HUES6 (cell line): ENCODE measurements at regions not wholly inside any gene's neighbourhood (a gene's known extent, or its start where the extent isn't known, plus 50 kb on each side); places are given as distances from the start of the nearest gene placed in this dataset.
A peak's percentile ranks its signal among the peaks of the same experiment; 100 is the strongest.

Source experiments
- H3K27ac ChIP-seq: 2 replicates; pipeline ENCODE4 v1.7.0; 2013; ENCODE audit warnings: low read depth, mild to moderate bottlenecking, low read length, inconsistent platforms
- H3K27me3 ChIP-seq: 2 replicates; pipeline ENCODE4 v1.6.1; 2013; ENCODE audit warnings: low read length; ENCODE audit not compliant: control insufficient read depth, insufficient read depth
- H3K36me3 ChIP-seq: 2 replicates; pipeline ENCODE4 v1.6.1; 2013; ENCODE audit warnings: low read length; ENCODE audit not compliant: control insufficient read depth, insufficient read depth
- H3K4me1 ChIP-seq: 2 replicates; pipeline ENCODE4 v1.6.1; 2013; ENCODE audit warnings: low read length; ENCODE audit not compliant: control insufficient read depth, insufficient read depth
- H3K4me3 ChIP-seq: 2 replicates; pipeline ENCODE4 v1.5.1; 2013; ENCODE audit warnings: low read depth, low read length
- H3K9ac ChIP-seq: one replicate; pipeline ENCODE4 v1.6.1; 2013; ENCODE audit warnings: mild to moderate bottlenecking, low read length
- H3K9me3 ChIP-seq: 2 replicates; pipeline ENCODE4 v1.6.1; 2013; ENCODE audit warnings: low read depth, low read length; ENCODE audit not compliant: control insufficient read depth, insufficient read depth

DNA sequence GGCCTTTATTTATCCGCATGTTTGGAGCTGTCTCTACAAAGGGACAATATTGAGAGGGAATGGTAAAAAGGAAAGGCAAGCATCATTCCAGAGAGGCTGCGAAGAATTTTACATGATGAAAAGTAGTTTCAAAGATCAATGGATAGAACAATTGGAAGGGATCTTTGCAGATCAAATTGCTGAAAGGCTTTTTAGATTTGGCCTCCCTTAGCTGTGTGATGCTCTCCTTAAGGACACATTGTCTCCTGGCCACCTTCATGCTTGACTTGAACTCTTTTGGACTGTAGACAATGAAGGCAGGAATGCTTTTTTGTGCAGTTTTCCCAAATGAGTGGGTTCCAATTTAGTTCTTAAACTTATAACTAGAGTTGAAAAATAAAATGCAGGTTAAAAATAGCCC, 344.7 kb downstream of the ARL4A start:
- Histone ChIP-seq H3K9ac (no peak overlapping the region), H3K27me3 (no peaks in the 10 kb centered on the region), H3K27ac (no peak overlapping the region), H3K4me3 (no peak overlapping the region), H3K9me3 (peaks cover 12% of the 10 kb centered on the region), H3K4me1 (peaks cover 22% of the 10 kb centered on the region), H3K36me3 (peaks cover 6% of the 10 kb centered on the region)

DNA sequence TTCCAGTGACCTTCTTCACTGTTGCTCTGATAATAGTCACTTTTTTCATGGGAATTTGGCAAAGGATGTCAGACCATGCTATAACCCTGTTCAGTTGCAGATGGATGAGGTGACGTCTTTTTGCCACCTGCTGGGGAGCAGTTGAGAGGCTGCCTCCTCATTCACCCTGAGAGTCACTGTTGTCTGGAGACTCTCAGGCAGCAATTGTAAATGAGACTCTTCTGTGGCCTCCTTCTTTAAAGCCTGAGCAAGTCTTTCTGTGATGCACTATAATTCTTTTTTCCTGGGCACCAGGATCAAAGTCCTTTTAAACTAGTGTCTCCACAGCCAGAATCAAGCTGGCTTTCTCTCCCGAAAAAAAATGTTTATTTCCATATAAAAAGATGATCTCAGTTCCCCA, 345.1 kb downstream of the ARL4A start:
- peaks cover 6% of the 10 kb centered on the region for H3K36me3 ChIP-seq
- H3K9ac ChIP-seq = no peak overlapping the region
- H3K9me3 ChIP-seq = peaks cover 12% of the 10 kb centered on the region
- H3K4me3 ChIP-seq = no peak overlapping the region
- no peaks in the 10 kb centered on the region for H3K27me3 ChIP-seq
- peaks cover 22% of the 10 kb centered on the region for H3K4me1 ChIP-seq
- peak overlapping the region; percentile 20; the same call in 1 of the 2 replicates for H3K27ac ChIP-seq

DNA sequence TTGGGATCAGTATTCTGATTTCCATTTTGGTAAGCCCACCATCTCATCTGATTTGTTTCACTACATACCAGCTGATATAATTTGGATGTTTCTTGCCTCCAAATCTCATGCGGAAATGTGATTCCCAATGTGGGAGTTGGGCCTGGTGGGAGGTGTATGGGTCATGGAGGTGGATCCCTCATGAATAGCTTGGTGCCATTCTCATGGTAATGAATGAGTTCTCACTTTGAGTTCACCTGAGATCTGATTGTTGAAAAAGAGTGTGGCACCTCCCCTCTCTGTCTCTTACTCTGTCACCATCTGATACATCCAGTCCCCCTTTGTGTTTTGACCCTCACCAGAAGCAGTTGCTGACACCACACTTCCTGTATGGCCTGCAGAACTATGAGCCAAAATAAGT, 347.3 kb downstream of the ARL4A start:
- H3K27me3 ChIP-seq = no peaks in the 10 kb centered on the region
- peaks cover 6% of the 10 kb centered on the region for H3K36me3 ChIP-seq
- H3K9ac ChIP-seq = no peak overlapping the region
- no peak overlapping the region for H3K4me3 ChIP-seq
- no peak overlapping the region for H3K27ac ChIP-seq
- H3K4me1 ChIP-seq = peaks cover 22% of the 10 kb centered on the region
- H3K9me3 ChIP-seq = peaks cover 12% of the 10 kb centered on the region

DNA sequence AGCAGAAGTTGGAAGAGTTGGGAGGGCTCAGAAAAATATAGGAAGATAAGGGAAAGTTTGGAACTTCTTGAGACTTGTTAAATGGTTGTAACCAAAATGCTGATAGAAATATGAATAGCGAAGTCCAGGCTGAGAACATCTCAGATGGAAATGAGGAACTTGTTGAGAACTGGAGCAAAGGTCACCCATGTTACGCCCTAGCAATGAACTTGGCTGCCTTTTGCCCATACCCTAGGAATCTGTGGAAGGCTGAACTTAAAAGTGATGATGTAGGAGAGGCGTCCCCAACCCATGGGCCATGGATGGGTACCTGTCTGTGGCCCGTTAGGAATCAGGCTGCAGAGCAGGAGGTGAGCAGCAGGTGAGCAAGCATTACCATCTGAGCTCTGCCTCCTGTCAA, 347.8 kb downstream of the ARL4A start:
- H3K4me1 ChIP-seq = peaks cover 22% of the 10 kb centered on the region
- H3K27ac ChIP-seq = no peak overlapping the region
- H3K9ac ChIP-seq = no peak overlapping the region
- H3K36me3 ChIP-seq = peaks cover 6% of the 10 kb centered on the region
- no peaks in the 10 kb centered on the region for H3K27me3 ChIP-seq
- H3K4me3 ChIP-seq = no peak overlapping the region
- H3K9me3 ChIP-seq = peaks cover 12% of the 10 kb centered on the region

DNA sequence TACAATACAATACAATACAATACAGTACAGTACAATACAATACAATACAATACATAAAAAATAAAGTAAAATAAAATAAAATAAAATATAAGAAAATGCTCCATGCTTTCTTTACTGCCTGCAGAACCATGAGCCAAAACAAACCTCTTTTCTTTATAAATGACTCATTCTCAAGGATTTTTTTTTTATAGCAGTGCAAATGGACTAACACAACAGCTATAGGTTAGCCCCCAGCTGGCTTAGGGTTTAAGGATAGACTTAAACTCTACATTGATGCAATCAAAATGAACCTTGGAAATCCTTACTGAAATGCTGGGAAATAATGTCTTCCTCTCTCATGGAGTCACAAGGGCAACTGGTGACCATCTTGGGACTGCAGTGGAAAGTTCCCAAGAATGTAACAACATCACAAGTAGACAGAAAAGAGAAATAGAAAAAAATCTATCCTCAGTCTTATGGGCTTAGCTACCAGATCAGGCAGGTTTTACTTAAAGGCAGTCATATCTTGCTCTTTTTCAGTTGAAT, 348.9 kb downstream of the ARL4A start:
- Histone ChIP-seq H3K4me3 (no peak overlapping the region), H3K36me3 (peaks cover 6% of the 10 kb centered on the region), H3K4me1 (peaks cover 22% of the 10 kb centered on the region), H3K27ac (no peak overlapping the region), H3K9ac (no peak overlapping the region), H3K27me3 (no peaks in the 10 kb centered on the region), H3K9me3 (peaks cover 12% of the 10 kb centered on the region)

DNA sequence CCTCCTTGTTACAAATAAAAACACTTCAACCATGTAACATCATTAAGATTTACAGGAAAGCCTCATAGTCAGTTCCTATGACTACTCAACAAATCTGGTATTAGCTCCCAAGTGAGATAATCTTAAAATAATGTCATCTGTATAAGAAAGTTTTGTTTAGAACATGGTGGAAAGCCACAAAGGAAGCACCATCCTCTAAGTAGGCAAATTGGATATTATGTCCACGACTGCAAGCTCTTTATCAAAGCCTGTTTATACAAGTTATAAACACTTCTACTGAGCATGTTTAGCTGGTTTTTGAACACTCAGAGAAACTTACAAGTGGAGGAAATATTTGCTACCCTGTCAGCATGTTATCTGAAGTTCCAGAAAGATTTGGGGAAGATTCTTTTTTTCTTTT, 349.8 kb downstream of the ARL4A start:
- Histone ChIP-seq H3K9ac (no peak overlapping the region), H3K9me3 (peaks cover 12% of the 10 kb centered on the region), H3K4me3 (no peak overlapping the region), H3K27me3 (no peaks in the 10 kb centered on the region), H3K27ac (no peak overlapping the region), H3K4me1 (peaks cover 13% of the 10 kb centered on the region), H3K36me3 (peaks cover 6% of the 10 kb centered on the region)

DNA sequence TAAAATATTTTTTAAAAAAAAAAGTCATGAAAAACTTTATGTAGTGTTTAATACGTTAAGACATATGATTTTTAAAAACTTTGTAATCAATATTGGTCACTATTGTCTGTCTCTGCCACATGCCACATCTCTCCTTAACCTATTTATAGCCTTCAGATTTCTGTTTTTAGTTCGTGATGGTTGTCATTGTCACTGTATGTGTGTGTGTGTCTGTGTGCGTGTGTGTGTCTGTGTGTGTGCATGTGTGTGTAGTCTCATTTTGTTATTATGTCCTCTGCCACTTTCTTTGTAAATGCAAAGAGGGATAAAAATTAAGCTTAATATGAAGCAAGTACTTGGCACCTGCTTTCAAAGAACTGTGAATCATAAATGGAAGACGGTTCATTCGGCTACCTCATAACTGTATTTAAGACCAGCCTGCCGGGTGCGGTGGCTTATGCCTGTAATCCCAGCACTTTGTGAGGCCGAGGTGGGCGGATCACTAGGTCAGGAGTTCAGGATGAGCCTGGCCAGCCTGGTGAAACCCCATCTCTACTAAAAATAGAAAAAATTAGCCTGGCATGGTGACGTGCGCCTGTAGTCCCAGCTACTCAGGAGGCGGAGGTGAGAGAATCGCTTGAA, 354.0 kb downstream of the ARL4A start:
- H3K4me3 ChIP-seq = no peak overlapping the region
- 0 out of 2 replicates have a peak, but pooled peaks cover 2% of the 10 kb centered on the region for H3K9me3 ChIP-seq
- H3K9ac ChIP-seq = no peak overlapping the region
- H3K36me3 ChIP-seq = 0 out of 2 replicates have a peak, but pooled peaks cover 1% of the 10 kb centered on the region
- H3K27ac ChIP-seq = no peak overlapping the region
- no peaks in the 10 kb centered on the region for H3K4me1 ChIP-seq
- H3K27me3 ChIP-seq = no peaks in the 10 kb centered on the region

DNA sequence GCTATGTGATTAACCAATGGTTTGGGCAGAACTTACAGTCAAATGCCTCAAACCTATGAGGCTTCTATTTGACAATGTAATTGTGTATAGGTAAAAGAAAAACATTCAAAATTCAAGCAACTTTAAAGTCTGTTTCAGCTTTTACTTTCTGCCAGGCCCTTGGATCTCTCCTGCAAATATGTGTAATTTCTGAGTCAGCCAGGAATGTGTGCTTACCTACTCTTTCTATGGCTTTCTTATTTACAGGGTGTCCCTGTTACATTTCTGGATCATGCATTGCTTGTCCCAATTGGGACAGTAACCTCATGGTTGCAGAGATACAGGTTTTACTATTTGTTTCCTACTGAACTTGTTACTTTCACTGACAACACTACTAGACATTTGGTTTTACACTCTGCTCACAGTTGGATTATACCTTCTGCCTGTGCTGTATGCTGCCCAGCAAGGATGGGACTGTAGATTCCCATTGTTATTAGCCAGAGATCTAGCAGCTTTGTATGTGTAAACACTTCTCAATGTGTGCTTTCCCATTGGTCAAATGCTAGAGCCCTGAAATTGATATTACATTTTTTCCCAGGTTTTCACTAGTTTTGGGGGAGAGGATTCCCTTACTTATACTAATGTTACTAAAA, 355.3 kb downstream of the ARL4A start:
- Histone ChIP-seq H3K27me3 (no peaks in the 10 kb centered on the region), H3K4me1 (no peaks in the 10 kb centered on the region), H3K9me3 (no peaks in the 10 kb centered on the region), H3K36me3 (no peaks in the 10 kb centered on the region), H3K4me3 (no peak overlapping the region), H3K9ac (no peak overlapping the region), H3K27ac (no peak overlapping the region)

DNA sequence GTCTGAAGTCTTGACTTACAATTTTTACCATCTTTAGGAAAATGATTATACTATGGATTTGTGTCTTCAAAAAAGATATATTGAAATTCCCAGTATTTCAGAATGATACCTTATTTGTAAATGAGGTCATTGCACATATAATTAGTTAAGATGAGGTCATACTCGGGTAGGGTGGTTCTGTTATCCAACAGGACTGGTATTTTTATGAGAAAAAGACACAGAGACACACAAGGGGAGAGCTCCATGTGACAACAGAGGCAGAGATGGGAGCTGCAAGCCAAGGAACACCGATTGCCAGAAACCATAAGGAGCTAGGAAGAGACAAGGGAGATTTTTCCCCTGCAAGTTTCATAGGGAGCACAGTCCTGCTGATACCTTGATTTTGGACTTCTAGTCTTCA, 356.9 kb downstream of the ARL4A start:
- Histone ChIP-seq H3K27ac (no peak overlapping the region), H3K4me3 (no peak overlapping the region), H3K9ac (no peak overlapping the region), H3K36me3 (no peaks in the 10 kb centered on the region), H3K4me1 (no peaks in the 10 kb centered on the region), H3K27me3 (no peaks in the 10 kb centered on the region), H3K9me3 (no peaks in the 10 kb centered on the region)

DNA sequence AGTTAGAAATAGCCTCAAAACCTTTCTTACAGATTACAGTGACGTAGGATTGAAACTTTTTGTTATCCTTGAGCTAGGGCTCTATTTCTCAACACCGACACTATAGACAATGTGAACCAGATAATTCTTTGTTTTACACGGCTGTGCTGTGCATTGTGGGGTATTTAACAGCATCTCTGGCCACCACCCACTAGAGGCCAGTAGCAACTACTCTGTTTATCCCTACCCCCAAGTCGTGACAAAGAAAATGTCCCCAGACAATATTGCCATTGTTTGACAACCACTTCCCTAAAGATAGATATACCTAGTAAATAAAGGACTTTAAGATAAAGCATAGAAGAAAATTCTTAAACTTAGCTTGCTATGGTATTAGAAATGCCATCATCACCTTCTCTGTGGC, 359.6 kb downstream of the ARL4A start:
- Histone ChIP-seq H3K27me3 (no peaks in the 10 kb centered on the region), H3K9ac (no peak overlapping the region), H3K4me3 (no peak overlapping the region), H3K27ac (no peak overlapping the region), H3K36me3 (no peaks in the 10 kb centered on the region), H3K4me1 (no peaks in the 10 kb centered on the region), H3K9me3 (no peaks in the 10 kb centered on the region; the same call in 1 of the 2 replicates)

DNA sequence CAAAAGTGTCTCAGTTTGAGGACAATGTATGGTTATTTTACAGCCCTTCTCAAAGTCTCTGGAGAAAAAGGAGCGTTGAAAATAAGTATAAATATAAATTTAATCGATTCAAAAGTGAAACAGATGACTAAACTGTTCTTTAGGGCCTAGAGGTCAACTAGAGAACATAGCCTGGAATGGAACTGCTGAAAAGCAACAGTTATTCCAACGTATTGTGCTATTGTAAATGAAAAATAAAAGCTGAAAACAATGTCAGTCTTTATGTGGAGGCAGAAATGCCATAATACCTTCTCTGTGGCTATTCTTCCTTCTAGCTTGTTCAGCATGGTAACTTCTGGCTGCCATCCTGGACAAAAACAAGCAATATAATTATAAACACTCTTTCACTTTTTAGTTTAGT, 362.5 kb downstream of the ARL4A start:
- H3K9me3 ChIP-seq = no peaks in the 10 kb centered on the region; the same call in 1 of the 2 replicates
- H3K36me3 ChIP-seq = no peaks in the 10 kb centered on the region
- H3K27me3 ChIP-seq = no peaks in the 10 kb centered on the region
- H3K9ac ChIP-seq = no peak overlapping the region
- no peaks in the 10 kb centered on the region for H3K4me1 ChIP-seq
- no peak overlapping the region for H3K27ac ChIP-seq
- no peak overlapping the region for H3K4me3 ChIP-seq
